Iris pigment epithelial cell (primary cell): ENCODE measurements at regions not wholly inside any gene's neighbourhood (a gene's known extent, or its start where the extent isn't known, plus 50 kb on each side); places are given as distances from the start of the nearest gene placed in this dataset.
A peak's percentile ranks its signal among the peaks of the same experiment; 100 is the strongest.

Experiments
- DNase-seq: peaks from one replicate; pipeline ENCODE4 v3.0.0-alpha.2; 2011; ENCODE audit warnings: low read depth

GRCh38 chr4:179584101-179584500 is 2141.9 kb upstream of the AGA start:
- no peak for DNase-seq

GRCh38 chr4:179585761-179586160 is 2143.5 kb upstream of the AGA start:
- DNase-seq = peak; percentile 14

- DNase-seq = no peak
Measured at GRCh38 chr4:179586460-179586859, 2144.2 kb upstream of the AGA start.

- DNase-seq = peak; percentile 40
Measured at GRCh38 chr4:179595671-179596410, 2153.6 kb upstream of the AGA start.

- no peak for DNase-seq
Measured at GRCh38 chr4:179596621-179597020, 2154.4 kb upstream of the AGA start.

GRCh38 chr4:179597301-179597700 is 2155.1 kb upstream of the AGA start:
- no peak for DNase-seq

- DNase-seq = no peak
Measured at GRCh38 chr4:179601671-179602070, 2159.4 kb upstream of the AGA start.

GRCh38 chr4:179605196-179605595 is 2163.0 kb upstream of the AGA start:
- peak; percentile 24 for DNase-seq

GRCh38 chr4:179607003-179607402 is 2164.8 kb upstream of the AGA start:
- DNase-seq = no peak

GRCh38 chr4:179615704-179616103 is 2173.5 kb upstream of the AGA start:
- DNase-seq = no peak

GRCh38 chr4:179618966-179619365 is 2176.7 kb upstream of the AGA start:
- no peak for DNase-seq

GRCh38 chr4:179624768-179625181 is 2182.5 kb upstream of the AGA start:
- peak; percentile 19 for DNase-seq

GRCh38 chr4:179625406-179625805 is 2183.2 kb upstream of the AGA start:
- DNase-seq = peak; percentile 38

GRCh38 chr4:179626687-179627086 is 2184.4 kb upstream of the AGA start:
- DNase-seq = no peak

GRCh38 chr4:179631321-179631720 is 2189.1 kb upstream of the AGA start:
- DNase-seq = no peak

GRCh38 chr4:179634862-179635261 is 2192.6 kb upstream of the AGA start:
- DNase-seq = no peak

- DNase-seq = peak; percentile 2
Measured at GRCh38 chr4:179662522-179662921, 2220.3 kb upstream of the AGA start.

GRCh38 chr4:179663641-179664429 is 2221.6 kb upstream of the AGA start:
- DNase-seq = no peak

- no peak for DNase-seq
Measured at GRCh38 chr4:179664430-179665027, 2222.3 kb upstream of the AGA start.

- no peak for DNase-seq
Measured at GRCh38 chr4:179666226-179666625, 2224.0 kb upstream of the AGA start.

- DNase-seq = no peak
Measured at GRCh38 chr4:179671609-179672008, 2229.4 kb upstream of the AGA start.

GRCh38 chr4:179678093-179678814 is 2236.0 kb upstream of the AGA start:
- no peak for DNase-seq
